NCI-H82 (cell line): ENCODE measurements at regions not wholly inside any gene's neighbourhood (a gene's known extent, or its start where the extent isn't known, plus 50 kb on each side); places are given as distances from the start of the nearest gene placed in this dataset.

Experiments
- DNase-seq: peaks from one replicate; lab custom pipeline; 2025; lab: John Stamatoyannopoulos, UW

GRCh38 chr20:24261351-24261750 is 208.1 kb upstream of the SYNDIG1 start:
- DNase-seq = no peak

- no peak for DNase-seq
Measured at GRCh38 chr20:24257171-24257570, 212.3 kb upstream of the SYNDIG1 start.

GRCh38 chr20:24256307-24256706 is 213.1 kb upstream of the SYNDIG1 start:
- no peak for DNase-seq

GRCh38 chr20:24254480-24254879 is 214.9 kb upstream of the SYNDIG1 start:
- DNase-seq = no peak

- no peak for DNase-seq
Measured at GRCh38 chr20:24253321-24253720, 216.1 kb upstream of the SYNDIG1 start.

- DNase-seq = no peak
Measured at GRCh38 chr20:24245094-24245493, 224.3 kb upstream of the SYNDIG1 start.

- DNase-seq = no peak
Measured at GRCh38 chr20:24242763-24243162, 226.7 kb upstream of the SYNDIG1 start.

- peak; percentile 94 for DNase-seq
Measured at GRCh38 chr20:24241466-24241865, 228.0 kb upstream of the SYNDIG1 start.

GRCh38 chr20:24236963-24237362 is 232.5 kb upstream of the SYNDIG1 start:
- no peak for DNase-seq

- DNase-seq = no peak
Measured at GRCh38 chr20:24236201-24236600, 233.2 kb upstream of the SYNDIG1 start.

GRCh38 chr20:24235296-24236175 is 233.9 kb upstream of the SYNDIG1 start:
- no peak for DNase-seq

- no peak for DNase-seq
Measured at GRCh38 chr20:24227600-24227999, 239.0 kb upstream of the GGTLC1 start.

GRCh38 chr20:24212494-24212893 is 223.9 kb upstream of the GGTLC1 start:
- no peak for DNase-seq

GRCh38 chr20:24211972-24212371 is 223.4 kb upstream of the GGTLC1 start:
- DNase-seq = no peak

- no peak for DNase-seq
Measured at GRCh38 chr20:24210356-24210755, 221.8 kb upstream of the GGTLC1 start.

- DNase-seq = peak; percentile 65
Measured at GRCh38 chr20:24208652-24209051, 220.1 kb upstream of the GGTLC1 start.

GRCh38 chr20:24207803-24208300 is 219.3 kb upstream of the GGTLC1 start:
- DNase-seq = no peak

GRCh38 chr20:24206995-24207394 is 218.4 kb upstream of the GGTLC1 start:
- DNase-seq = peak; percentile 23

- no peak for DNase-seq
Measured at GRCh38 chr20:24203526-24204183, 215.1 kb upstream of the GGTLC1 start.

GRCh38 chr20:24199501-24199900 is 210.9 kb upstream of the GGTLC1 start:
- DNase-seq = peak; percentile 3

- no peak for DNase-seq
Measured at GRCh38 chr20:24194143-24194542, 205.6 kb upstream of the GGTLC1 start.

GRCh38 chr20:24190905-24191304 is 202.3 kb upstream of the GGTLC1 start:
- DNase-seq = no peak

GRCh38 chr20:24185791-24186190 is 197.2 kb upstream of the GGTLC1 start:
- DNase-seq = no peak
